PC-3 (cell line): ENCODE measurements at regions not wholly inside any gene's neighbourhood (a gene's known extent, or its start where the extent isn't known, plus 50 kb on each side); places are given as distances from the start of the nearest gene placed in this dataset.

Experiments
- ATAC-seq: fragments of 200-7000 bp; cut with Tn5 transposase; 2 replicates; pipeline ENCODE4 v1.9.1; 2020; ENCODE audit warnings: mild to moderate bottlenecking, moderate library complexity
- BruUV-seq: library from RNA; stranded (reverse); fragments of 400-500 nt; replicated peaks from 2 replicates; lab custom pipeline; 2021; lab: Mats Ljungman, UMichigan
- CTCF ChIA-PET: fragments of 300-600 bp; sonication (Branson Sonifier 250); formaldehyde crosslinking; loops from one replicate; lab custom pipeline; 2022; ENCODE audit warnings: antibody characterized with exemption; lab: Charles Lee
- POLR2A ChIA-PET: fragments of 300-600 bp; sonication (Branson Sonifier 250); formaldehyde crosslinking; loops from one replicate; lab custom pipeline; 2022; ENCODE audit warnings: antibody characterized with exemption; ENCODE audit not compliant: unreplicated experiment; lab: Charles Lee
- DNase-seq: peaks from one replicate; pipeline ENCODE4 v3.0.0-alpha.2; 2015
- H2AFZ ChIP-seq: fragments of 300-600 bp; sonication (generic); 2 replicates; pipeline ENCODE4 v1.6.0; 2016; ENCODE audit warnings: antibody characterized with exemption, low read length
- H3F3A ChIP-seq: fragments of 300-600 bp; sonication (generic); one replicate; pipeline ENCODE4 v1.6.0; 2017; ENCODE audit warnings: antibody characterized with exemption, low read length, control low read depth, mild to moderate bottlenecking; ENCODE audit not compliant: unreplicated experiment
- H3K27ac ChIP-seq: fragments of 300-600 bp; sonication (generic); 2 replicates; pipeline ENCODE4 v1.5.1; 2016; ENCODE audit warnings: mild to moderate bottlenecking, low read length
- H3K27me3 ChIP-seq: fragments of 300-600 bp; sonication (generic); 2 replicates; pipeline ENCODE4 v1.6.1; 2016; ENCODE audit warnings: low read length, mixed read lengths
- H3K36me3 ChIP-seq: fragments of 300-600 bp; sonication (generic); 2 replicates; pipeline ENCODE4 v1.6.1; 2016; ENCODE audit warnings: low read depth, mixed run types, low read length, mixed read lengths
- H3K4me1 ChIP-seq: fragments of 300-600 bp; sonication (generic); 2 replicates; pipeline ENCODE4 v1.5.1; 2016; ENCODE audit warnings: low read length; ENCODE audit not compliant: insufficient read depth
- H3K4me2 ChIP-seq: fragments of 300-600 bp; sonication (generic); 2 replicates; pipeline ENCODE4 v1.6.0; 2016; ENCODE audit warnings: low read length
- H3K4me3 ChIP-seq: fragments of 300-600 bp; sonication (generic); 2 replicates; pipeline ENCODE4 v1.5.1; 2016; ENCODE audit warnings: mild to moderate bottlenecking, low read length, mixed read lengths
- H3K79me2 ChIP-seq: fragments of 300-600 bp; sonication (generic); 2 replicates; pipeline ENCODE4 v1.6.1; 2017; ENCODE audit warnings: low read length, mixed read lengths
- H3K9ac ChIP-seq: fragments of 300-600 bp; sonication (generic); 2 replicates; pipeline ENCODE4 v1.6.0; 2016; ENCODE audit warnings: mild to moderate bottlenecking, low read length
- H3K9me2 ChIP-seq: fragments of 300-600 bp; sonication (generic); replicated peaks from 2 replicates; pipeline ENCODE4 v1.6.1; 2016; ENCODE audit warnings: mixed run types, low read length, mixed read lengths
- H3K9me3 ChIP-seq: fragments of 300-600 bp; sonication (generic); 2 replicates; pipeline ENCODE4 v1.6.1; 2016; ENCODE audit warnings: low read length, mixed read lengths
- H4K20me1 ChIP-seq: fragments of 300-600 bp; sonication (generic); 2 replicates; pipeline ENCODE4 v1.6.1; 2016; ENCODE audit warnings: low read length, mixed read lengths
- EZH2 ChIP-seq: fragments of 300-600 bp; sonication (generic); IDR thresholded peaks from one replicate; pipeline ENCODE4 v1.6.1; 2017; ENCODE audit warnings: antibody characterized with exemption, mild to moderate bottlenecking, low read length; ENCODE audit not compliant: unreplicated experiment
- EZH2phosphoT487 ChIP-seq: fragments of 300-600 bp; sonication (generic); IDR thresholded peaks from 2 replicates; pipeline ENCODE4 v1.6.1; 2018; ENCODE audit warnings: mild to moderate bottlenecking, antibody characterized with exemption, low read length, borderline replicate concordance
- intact Hi-C: fragments of 100-400 bp; cut with micrococcal nuclease; formaldehyde crosslinking; loops from 2 replicates; pipeline ENCODE4 v1.9.0; 2023
- TF ChIP-seq, protein P1 (sequence below): fragments of 300-600 bp; sonication (generic); conservative IDR thresholded peaks from 2 replicates; pipeline ENCODE4 v1.5.1; 2017; ENCODE audit warnings: antibody characterized with exemption, low read depth, mild to moderate bottlenecking, low read length

DNA sequence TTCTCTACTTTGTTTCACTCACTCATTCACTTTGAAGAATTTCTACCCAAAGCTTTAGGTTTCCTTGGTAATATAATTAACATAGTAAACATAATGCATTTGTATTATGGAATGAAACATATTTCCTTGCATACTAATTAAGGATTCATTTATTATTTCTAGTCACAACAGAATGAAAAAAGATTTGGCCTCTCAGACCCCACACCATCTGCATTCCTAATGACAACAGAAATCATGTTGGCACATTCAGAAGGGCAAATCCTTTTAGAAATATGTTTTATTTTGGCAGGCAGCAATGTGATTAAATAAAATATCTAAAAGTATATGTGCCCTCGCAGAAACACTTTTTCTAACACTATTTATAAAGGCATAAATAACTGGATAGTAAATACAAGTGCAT, 163.4 kb downstream of the HTR1B start:
- Histone ChIP-seq H3K9ac (no peak overlapping the region), H3K4me1 (no peaks in the 10 kb centered on the region)

DNA sequence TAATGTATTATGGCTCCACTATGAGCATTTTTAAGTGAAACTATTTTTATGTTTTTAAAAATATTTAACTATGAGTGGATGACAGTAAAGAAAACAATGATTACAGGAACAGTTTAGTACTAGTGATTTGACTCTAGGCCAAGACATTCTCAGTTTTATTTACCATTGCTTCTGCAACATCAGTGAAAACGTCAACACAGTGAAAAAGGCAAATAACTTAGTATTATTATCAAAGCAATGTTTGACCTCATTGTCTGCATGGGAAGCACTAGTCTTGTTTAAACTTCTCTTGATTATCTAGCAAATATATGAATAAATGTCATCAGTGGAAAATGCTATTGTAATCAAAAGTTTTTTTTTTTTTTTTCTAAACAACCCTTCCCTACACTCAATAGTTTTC, 165.0 kb downstream of the HTR1B start:
- intact Hi-C loops: no loop called here

More for the DNA sequence above, 163.4 kb downstream of the HTR1B start:
- intact Hi-C loops: no loop called here
- Histone ChIP-seq H3K27me3 (no peaks in the 10 kb centered on the region), H3K4me2 (no peak overlapping the region), H3K79me2 (no peaks in the 10 kb centered on the region), H3F3A (no peaks in the 10 kb centered on the region), H3K9me2 (no peaks in the 10 kb centered on the region), H2AFZ (no peak overlapping the region), H3K9me3 (no peaks in the 10 kb centered on the region), H4K20me1 (no peaks in the 10 kb centered on the region), H3K36me3 (no peaks in the 10 kb centered on the region), H3K27ac (no peak overlapping the region), H3K4me3 (no peak overlapping the region)
- ChIA-PET POLR2A (no interaction called here), CTCF (no interaction called here)
- no TSS peak for BruUV-seq
- no peak for DNase-seq
- TF ChIP-seq EZH2: no peak
- TF ChIP-seq EZH2phosphoT487: no peak
- TF ChIP-seq, protein P1, sequence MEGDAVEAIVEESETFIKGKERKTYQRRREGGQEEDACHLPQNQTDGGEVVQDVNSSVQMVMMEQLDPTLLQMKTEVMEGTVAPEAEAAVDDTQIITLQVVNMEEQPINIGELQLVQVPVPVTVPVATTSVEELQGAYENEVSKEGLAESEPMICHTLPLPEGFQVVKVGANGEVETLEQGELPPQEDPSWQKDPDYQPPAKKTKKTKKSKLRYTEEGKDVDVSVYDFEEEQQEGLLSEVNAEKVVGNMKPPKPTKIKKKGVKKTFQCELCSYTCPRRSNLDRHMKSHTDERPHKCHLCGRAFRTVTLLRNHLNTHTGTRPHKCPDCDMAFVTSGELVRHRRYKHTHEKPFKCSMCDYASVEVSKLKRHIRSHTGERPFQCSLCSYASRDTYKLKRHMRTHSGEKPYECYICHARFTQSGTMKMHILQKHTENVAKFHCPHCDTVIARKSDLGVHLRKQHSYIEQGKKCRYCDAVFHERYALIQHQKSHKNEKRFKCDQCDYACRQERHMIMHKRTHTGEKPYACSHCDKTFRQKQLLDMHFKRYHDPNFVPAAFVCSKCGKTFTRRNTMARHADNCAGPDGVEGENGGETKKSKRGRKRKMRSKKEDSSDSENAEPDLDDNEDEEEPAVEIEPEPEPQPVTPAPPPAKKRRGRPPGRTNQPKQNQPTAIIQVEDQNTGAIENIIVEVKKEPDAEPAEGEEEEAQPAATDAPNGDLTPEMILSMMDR: no peak
- ATAC-seq: no peak

More for the DNA sequence above, 165.0 kb downstream of the HTR1B start:
- Histone ChIP-seq H2AFZ (no peak overlapping the region), H3K36me3 (no peaks in the 10 kb centered on the region), H4K20me1 (no peaks in the 10 kb centered on the region), H3K79me2 (no peaks in the 10 kb centered on the region), H3K9me3 (no peaks in the 10 kb centered on the region), H3K9ac (no peak overlapping the region), H3F3A (no peaks in the 10 kb centered on the region), H3K4me1 (no peaks in the 10 kb centered on the region), H3K4me3 (no peak overlapping the region), H3K27me3 (no peaks in the 10 kb centered on the region), H3K9me2 (no peaks in the 10 kb centered on the region), H3K4me2 (no peak overlapping the region), H3K27ac (no peak overlapping the region)
- no TSS peak for BruUV-seq
- DNase-seq (peak; percentile 11), ATAC-seq (no peak; the same call in 1 of the 2 replicates)
- TF ChIP-seq, protein P1: no peak
- TF ChIP-seq EZH2 (no peak), EZH2phosphoT487 (no peak)
- ChIA-PET CTCF (no interaction called here), POLR2A (no interaction called here)
